NCI-H2107 (cell line): ENCODE measurements at regions not wholly inside any gene's neighbourhood (a gene's known extent, or its start where the extent isn't known, plus 50 kb on each side); places are given as distances from the start of the nearest gene placed in this dataset.

Experiments used
- DNase-seq: peaks from one replicate; lab custom pipeline; 2025; lab: John Stamatoyannopoulos, UW

GRCh38 chr5:135234666-135235401 lies 164.2 kb downstream of the MACROH2A1 start:
- DNase-seq: no peak

GRCh38 chr5:135234242-135234641 lies 164.8 kb downstream of the MACROH2A1 start:
- no peak for DNase-seq

GRCh38 chr5:135233477-135233876 lies 165.6 kb downstream of the MACROH2A1 start:
- DNase-seq: no peak

- no peak for DNase-seq
Measured at GRCh38 chr5:135232958-135233357, 166.1 kb downstream of the MACROH2A1 start.

- no peak for DNase-seq
Measured at GRCh38 chr5:135231289-135231688, 167.7 kb downstream of the MACROH2A1 start.

GRCh38 chr5:135230251-135230925 lies 168.6 kb downstream of the MACROH2A1 start:
- no peak for DNase-seq

GRCh38 chr5:135229679-135230132 lies 169.3 kb downstream of the MACROH2A1 start:
- DNase-seq: no peak

- no peak for DNase-seq
Measured at GRCh38 chr5:135229122-135229521, 169.9 kb downstream of the MACROH2A1 start.

- no peak for DNase-seq
Measured at GRCh38 chr5:135228222-135228621, 170.8 kb downstream of the MACROH2A1 start.

GRCh38 chr5:135227064-135228022 lies 171.7 kb downstream of the MACROH2A1 start:
- DNase-seq: no peak

- DNase-seq: no peak
Measured at GRCh38 chr5:135225856-135226560, 173.0 kb downstream of the MACROH2A1 start.

GRCh38 chr5:135223891-135224625 lies 175.0 kb downstream of the MACROH2A1 start:
- DNase-seq: no peak

- DNase-seq: no peak
Measured at GRCh38 chr5:135223404-135223803, 175.6 kb downstream of the MACROH2A1 start.

- no peak for DNase-seq
Measured at GRCh38 chr5:135222771-135223170, 176.3 kb downstream of the MACROH2A1 start.

- no peak for DNase-seq
Measured at GRCh38 chr5:135222171-135222681, 176.8 kb downstream of the MACROH2A1 start.

GRCh38 chr5:135221696-135222095 lies 177.3 kb downstream of the MACROH2A1 start:
- DNase-seq: no peak

- no peak for DNase-seq
Measured at GRCh38 chr5:135221187-135221473, 177.9 kb downstream of the MACROH2A1 start.

GRCh38 chr5:135220394-135221186 lies 178.4 kb downstream of the MACROH2A1 start:
- no peak for DNase-seq

- no peak for DNase-seq
Measured at GRCh38 chr5:135219868-135220267, 179.2 kb downstream of the MACROH2A1 start.
